Right lobe of liver (tissue), 6 donors: ENCODE measurements at regions not wholly inside any gene's neighbourhood (a gene's known extent, or its start where the extent isn't known, plus 50 kb on each side); places are given as distances from the start of the nearest gene placed in this dataset.

Experiments used
- ATAC-seq, 4 donors: fragments of 200-7000 bp; cut with Tn5 transposase; one replicate each; pipeline ENCODE4 v1.9.1; 2020; ENCODE audit warnings: mild to moderate bottlenecking in 4 of 4, moderate library complexity in 4 of 4
- DNase-seq, 3 donors: peaks; one replicate each; pipeline ENCODE4 v3.0.0-alpha.2; 2020
- H3K27ac ChIP-seq, 3 donors: fragments of 200-600 bp; one replicate each; pipeline ENCODE4 v1.8.0; 2022
- H3K27me3 ChIP-seq, 2 donors: fragments of 200-600 bp; one replicate each; pipeline ENCODE4 v1.8.0; 2022
- H3K36me3 ChIP-seq, 4 donors: fragments of 200-600 bp; sonication (generic) in 1 of 4; one replicate each; pipeline versions ENCODE4 v1.5.1 to v1.8.0; 2017 to 2022; ENCODE audit warnings: control low read depth in 1 of 4
- H3K4me1 ChIP-seq, 4 donors: fragments of 200-600 bp; sonication (generic) in 1 of 4; one replicate each; pipeline versions ENCODE4 v1.5.1 to v1.8.0; 2017 to 2022; ENCODE audit warnings: control low read depth in 1 of 4
- H3K4me3 ChIP-seq, 3 donors: fragments of 200-600 bp; one replicate each; pipeline ENCODE4 v1.8.0; 2022
- H3K9me3 ChIP-seq, 4 donors: fragments of 200-600 bp; sonication (generic) in 1 of 4; one replicate each; pipeline versions ENCODE4 v1.5.1 to v1.8.0; 2017 to 2022; ENCODE audit warnings: control low read depth in 1 of 4
- CTCF ChIP-seq, 4 donors: fragments of 200-600 bp in 3 of 4; fragments of 450-650 bp in 1 of 4; IDR thresholded peaks; one replicate each; pipeline versions ENCODE4 v1.5.1 to v1.8.0; 2016 to 2022; ENCODE audit warnings: antibody characterized with exemption in 4 of 4, mild to moderate bottlenecking in 2 of 4
- POLR2A ChIP-seq: fragments of 450-650 bp; IDR thresholded peaks from one replicate; pipeline ENCODE4 v1.6.1; 2017; ENCODE audit warnings: antibody characterized with exemption, mild to moderate bottlenecking
- WGBS: methylation state at CpG from one replicate; pipeline ENCODE4 v1.1.6; 2018; ENCODE audit warnings: low coverage, low lambda C conversion rate; ENCODE audit not compliant: insufficient coverage; ENCODE audit errors: missing lambda C conversion rate; 5-methylcytosine and 5-hydroxymethylcytosine counted together
- intact Hi-C, 2 donors: fragments of 100-400 bp; cut with DNase I; formaldehyde crosslinking; loops; one replicate each; pipeline versions ENCODE4 v1.11.2 to v1.14.1; 2022
- donor health status: DM: no; HTN: yes; CAD: no.
- donor health status: DM: no; HTN: no; CAD: no.
- donor health status: DM: no; HTN: no; CAD: no.
- donor health status: DM: no; HTN: yes; CAD: no.
- donor health status: DM: no; HTN: yes; CAD: no.

- no peak for ATAC-seq
- Histone ChIP-seq H3K4me1 (no peaks in the 10 kb centered on the region), H3K9me3 (no peaks in the 10 kb centered on the region), H3K27ac (no peak overlapping the region), H3K27me3 (no peaks in the 10 kb centered on the region), H3K36me3 (peaks cover 0 to 2% (median 0%) of the 10 kb centered on the region in 4 donors), H3K4me3 (no peak overlapping the region)
- 21% methylated on average over 3 of the region's 3 CpGs for WGBS
- TF ChIP-seq CTCF (IDR thresholded peaks at IDR 0.05) (no peak), POLR2A (no peak)
- no peak for DNase-seq
- intact Hi-C loops = no loop called here
Observed at GRCh38 chr11:37038911-37039310, 440.9 kb upstream of the RAG2 start.

GRCh38 chr11:37026741-37027140, 428.7 kb upstream of the RAG2 start:
- TF ChIP-seq POLR2A (no peak), CTCF (IDR thresholded peaks at IDR 0.05) (no peak)
- no peaks in the 10 kb centered on the region for H3K36me3 ChIP-seq
- 25% methylated on average over 5 of the region's 5 CpGs for WGBS
- ATAC-seq (no peak), DNase-seq (no peak)
- peaks cover 0 to 3% (median 0%) of the 10 kb centered on the region in 4 donors for H3K9me3 ChIP-seq
- intact Hi-C loops = no loop called here
- H3K27ac ChIP-seq = no peak overlapping the region
- no peaks in the 10 kb centered on the region for H3K4me1 ChIP-seq
- no peaks in the 10 kb centered on the region for H3K27me3 ChIP-seq
- H3K4me3 ChIP-seq = no peak overlapping the region

GRCh38 chr11:37026326-37026725, 428.3 kb upstream of the RAG2 start:
- Histone ChIP-seq H3K36me3 (no peaks in the 10 kb centered on the region), H3K4me3 (no peak overlapping the region), H3K27ac (no peak overlapping the region), H3K9me3 (peaks cover 0 to 3% (median 0%) of the 10 kb centered on the region in 4 donors), H3K27me3 (no peaks in the 10 kb centered on the region), H3K4me1 (no peaks in the 10 kb centered on the region)
- DNase-seq (no peak), ATAC-seq (no peak)
- no peak for TF ChIP-seq CTCF (IDR thresholded peaks at IDR 0.05)
- no peak for TF ChIP-seq POLR2A
- 31% methylated on average over 3 of the region's 3 CpGs for WGBS
- intact Hi-C loops = no loop called here

- Histone ChIP-seq H3K4me1 (no peaks in the 10 kb centered on the region), H3K27ac (no peak overlapping the region), H3K36me3 (no peaks in the 10 kb centered on the region), H3K4me3 (no peak overlapping the region), H3K27me3 (no peaks in the 10 kb centered on the region), H3K9me3 (no peaks in the 10 kb centered on the region)
- intact Hi-C loops = no loop called here
- TF ChIP-seq CTCF (IDR thresholded peaks at IDR 0.05) = no peak
- TF ChIP-seq POLR2A = no peak
- ATAC-seq (no peak), DNase-seq (no peak)
- 63% methylated on average over 4 of the region's 4 CpGs for WGBS
Observed at GRCh38 chr11:37006563-37006962, 408.5 kb upstream of the RAG2 start.

GRCh38 chr11:37002831-37003230, 404.8 kb upstream of the RAG2 start:
- no peaks in the 10 kb centered on the region for H3K27me3 ChIP-seq
- H3K9me3 ChIP-seq = no peaks in the 10 kb centered on the region
- DNase-seq (no peak), ATAC-seq (no peak)
- H3K4me1 ChIP-seq = no peaks in the 10 kb centered on the region
- no peaks in the 10 kb centered on the region for H3K36me3 ChIP-seq
- TF ChIP-seq CTCF (IDR thresholded peaks at IDR 0.05) = no peak
- TF ChIP-seq POLR2A = no peak
- no peak overlapping the region for H3K27ac ChIP-seq
- intact Hi-C loops = no loop called here
- WGBS = 39% methylated on average over 3 of the region's 3 CpGs
- H3K4me3 ChIP-seq = no peak overlapping the region
